SK-N-MC (cell line): ENCODE measurements at regions not wholly inside any gene's neighbourhood (a gene's known extent, or its start where the extent isn't known, plus 50 kb on each side); places are given as distances from the start of the nearest gene placed in this dataset.

ENCODE experiments used
- EZH2 ChIP-seq: fragments of 200-600 bp; sonication (generic); IDR thresholded peaks from one replicate; pipeline ENCODE4 v1.6.1; 2017; ENCODE audit warnings: antibody characterized with exemption
- FOXP2 ChIP-seq: optimal IDR thresholded peaks from 2 replicates; pipeline ENCODE3; 2011; ENCODE audit warnings: mild to moderate bottlenecking, moderate library complexity; ENCODE audit not compliant: insufficient read depth; ENCODE audit errors: extremely low read length, control extremely low read depth
- POLR2AphosphoS5 ChIP-seq: IDR thresholded peaks from 2 replicates; pipeline ENCODE4 v1.6.1; 2012; ENCODE audit warnings: mild to moderate bottlenecking, low read depth, low read length, borderline replicate concordance

DNA sequence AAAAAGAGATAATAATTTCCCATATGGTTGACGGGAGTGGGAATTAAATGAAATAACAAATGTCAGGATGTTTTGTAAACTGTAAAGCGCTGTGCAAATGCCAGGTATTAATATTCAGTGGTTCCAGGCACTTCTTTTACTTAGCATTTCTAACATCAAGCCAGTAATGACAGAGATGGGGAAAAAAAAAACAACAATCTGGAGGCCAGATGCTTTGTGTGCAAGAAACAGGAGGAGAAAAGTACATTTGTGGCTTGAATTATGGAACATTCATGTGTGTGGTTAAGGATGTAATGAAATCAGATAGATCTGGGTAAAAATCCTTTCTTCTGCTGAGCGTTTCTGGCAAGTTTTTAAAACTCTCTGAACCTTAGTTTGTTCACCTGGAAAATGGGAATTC is 509.6 kb downstream of the FUT8 start:
- TF ChIP-seq EZH2 = no peak
- no peak for TF ChIP-seq POLR2AphosphoS5
- no peak for TF ChIP-seq FOXP2
